ENCODE measurements at regions not wholly inside any gene's neighbourhood (a gene's known extent, or its start where the extent isn't known, plus 50 kb on each side); places are given as distances from the start of the nearest gene placed in this dataset.

GRCh38 chr10:112005044-112005443, 178.5 kb downstream of the GPAM start:
- TF ChIP-seq, protein P1, sequence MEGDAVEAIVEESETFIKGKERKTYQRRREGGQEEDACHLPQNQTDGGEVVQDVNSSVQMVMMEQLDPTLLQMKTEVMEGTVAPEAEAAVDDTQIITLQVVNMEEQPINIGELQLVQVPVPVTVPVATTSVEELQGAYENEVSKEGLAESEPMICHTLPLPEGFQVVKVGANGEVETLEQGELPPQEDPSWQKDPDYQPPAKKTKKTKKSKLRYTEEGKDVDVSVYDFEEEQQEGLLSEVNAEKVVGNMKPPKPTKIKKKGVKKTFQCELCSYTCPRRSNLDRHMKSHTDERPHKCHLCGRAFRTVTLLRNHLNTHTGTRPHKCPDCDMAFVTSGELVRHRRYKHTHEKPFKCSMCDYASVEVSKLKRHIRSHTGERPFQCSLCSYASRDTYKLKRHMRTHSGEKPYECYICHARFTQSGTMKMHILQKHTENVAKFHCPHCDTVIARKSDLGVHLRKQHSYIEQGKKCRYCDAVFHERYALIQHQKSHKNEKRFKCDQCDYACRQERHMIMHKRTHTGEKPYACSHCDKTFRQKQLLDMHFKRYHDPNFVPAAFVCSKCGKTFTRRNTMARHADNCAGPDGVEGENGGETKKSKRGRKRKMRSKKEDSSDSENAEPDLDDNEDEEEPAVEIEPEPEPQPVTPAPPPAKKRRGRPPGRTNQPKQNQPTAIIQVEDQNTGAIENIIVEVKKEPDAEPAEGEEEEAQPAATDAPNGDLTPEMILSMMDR (IDR thresholded peaks at IDR 0.05): no peak
- no peak for TF ChIP-seq POLR2A (IDR thresholded peaks at IDR 0.05)
